Mononuclear cell (primary cell): ENCODE measurements at regions not wholly inside any gene's neighbourhood (a gene's known extent, or its start where the extent isn't known, plus 50 kb on each side); places are given as distances from the start of the nearest gene placed in this dataset.

Experiments
- H3K27me3 ChIP-seq: 2 replicates; pipeline ENCODE4 v1.6.0; 2011; ENCODE audit warnings: low read length, control low read depth; ENCODE audit not compliant: insufficient read depth
- H3K4me1 ChIP-seq: 2 replicates; pipeline ENCODE4 v1.5.1; 2011; ENCODE audit warnings: mild to moderate bottlenecking, low read length, control low read depth; ENCODE audit not compliant: insufficient read depth
- H3K4me3 ChIP-seq: 2 replicates; pipeline ENCODE4 v1.5.1; 2011; ENCODE audit warnings: mild to moderate bottlenecking, low read length, moderate library complexity
- H3K9me3 ChIP-seq: 2 replicates; pipeline ENCODE4 v1.5.1; 2011; ENCODE audit warnings: low read depth, mild to moderate bottlenecking, control low read depth, low read length

GRCh38 chr18:40782453-40783130, 1172.4 kb upstream of the PIK3C3 start:
- Histone ChIP-seq H3K4me3 (no peak overlapping the region), H3K27me3 (no peaks in the 10 kb centered on the region), H3K4me1 (no peaks in the 10 kb centered on the region), H3K9me3 (peaks cover 8% of the 10 kb centered on the region)

GRCh38 chr18:40769786-40770185, 1185.2 kb upstream of the PIK3C3 start:
- no peaks in the 10 kb centered on the region for H3K9me3 ChIP-seq
- no peaks in the 10 kb centered on the region for H3K4me1 ChIP-seq

GRCh38 chr18:40760251-40760650, 1194.8 kb upstream of the PIK3C3 start:
- Histone ChIP-seq H3K27me3 (no peaks in the 10 kb centered on the region), H3K4me3 (no peak overlapping the region), H3K4me1 (no peaks in the 10 kb centered on the region), H3K9me3 (no peaks in the 10 kb centered on the region)

More at GRCh38 chr18:40769786-40770185, 1185.2 kb upstream of the PIK3C3 start:
- Histone ChIP-seq H3K4me3 (no peak overlapping the region), H3K27me3 (no peaks in the 10 kb centered on the region)

GRCh38 chr18:40754477-40754876, 1200.6 kb upstream of the PIK3C3 start:
- Histone ChIP-seq H3K27me3 (no peaks in the 10 kb centered on the region), H3K4me1 (no peaks in the 10 kb centered on the region), H3K9me3 (no peaks in the 10 kb centered on the region), H3K4me3 (no peak overlapping the region)

- no peak overlapping the region for H3K4me3 ChIP-seq
- no peaks in the 10 kb centered on the region for H3K4me1 ChIP-seq
- H3K9me3 ChIP-seq: no peaks in the 10 kb centered on the region
- H3K27me3 ChIP-seq: no peaks in the 10 kb centered on the region
Measured at GRCh38 chr18:40752316-40752715, 1202.7 kb upstream of the PIK3C3 start.

- H3K27me3 ChIP-seq: no peaks in the 10 kb centered on the region
Measured at GRCh38 chr18:40751186-40751585, 1203.8 kb upstream of the PIK3C3 start.

GRCh38 chr18:40739029-40739428, 1216.0 kb upstream of the PIK3C3 start:
- Histone ChIP-seq H3K4me1 (no peaks in the 10 kb centered on the region), H3K9me3 (no peaks in the 10 kb centered on the region), H3K27me3 (no peaks in the 10 kb centered on the region), H3K4me3 (no peak overlapping the region)

More at GRCh38 chr18:40751186-40751585, 1203.8 kb upstream of the PIK3C3 start:
- Histone ChIP-seq H3K4me1 (no peaks in the 10 kb centered on the region), H3K9me3 (no peaks in the 10 kb centered on the region), H3K4me3 (no peak overlapping the region)

- Histone ChIP-seq H3K4me1 (no peaks in the 10 kb centered on the region), H3K9me3 (no peaks in the 10 kb centered on the region), H3K4me3 (no peak overlapping the region), H3K27me3 (no peaks in the 10 kb centered on the region)
Measured at GRCh38 chr18:40738321-40738880, 1216.6 kb upstream of the PIK3C3 start.

- Histone ChIP-seq H3K9me3 (no peaks in the 10 kb centered on the region), H3K4me3 (no peak overlapping the region), H3K27me3 (no peaks in the 10 kb centered on the region), H3K4me1 (no peaks in the 10 kb centered on the region)
Measured at GRCh38 chr18:40708726-40709125, 1246.3 kb upstream of the PIK3C3 start.

GRCh38 chr18:40707797-40708196, 1247.2 kb upstream of the PIK3C3 start:
- Histone ChIP-seq H3K9me3 (no peaks in the 10 kb centered on the region), H3K4me3 (no peak overlapping the region), H3K4me1 (no peaks in the 10 kb centered on the region), H3K27me3 (no peaks in the 10 kb centered on the region)

GRCh38 chr18:40698129-40698528, 1256.9 kb upstream of the PIK3C3 start:
- no peaks in the 10 kb centered on the region for H3K27me3 ChIP-seq
- H3K4me1 ChIP-seq: no peaks in the 10 kb centered on the region
- no peak overlapping the region for H3K4me3 ChIP-seq
- no peaks in the 10 kb centered on the region for H3K9me3 ChIP-seq

- Histone ChIP-seq H3K9me3 (no peaks in the 10 kb centered on the region), H3K4me1 (no peaks in the 10 kb centered on the region), H3K4me3 (no peak overlapping the region), H3K27me3 (no peaks in the 10 kb centered on the region)
Measured at GRCh38 chr18:40695526-40695925, 1259.5 kb upstream of the PIK3C3 start.

GRCh38 chr18:40692871-40693270, 1262.2 kb upstream of the PIK3C3 start:
- no peaks in the 10 kb centered on the region for H3K27me3 ChIP-seq
- H3K9me3 ChIP-seq: no peaks in the 10 kb centered on the region
- H3K4me1 ChIP-seq: no peaks in the 10 kb centered on the region
- H3K4me3 ChIP-seq: no peak overlapping the region

GRCh38 chr18:40690062-40690461, 1265.0 kb upstream of the PIK3C3 start:
- no peaks in the 10 kb centered on the region for H3K4me1 ChIP-seq
- H3K9me3 ChIP-seq: no peaks in the 10 kb centered on the region
- H3K4me3 ChIP-seq: no peak overlapping the region
- no peaks in the 10 kb centered on the region for H3K27me3 ChIP-seq

- Histone ChIP-seq H3K27me3 (no peaks in the 10 kb centered on the region), H3K4me1 (no peaks in the 10 kb centered on the region), H3K9me3 (no peaks in the 10 kb centered on the region), H3K4me3 (no peak overlapping the region)
Measured at GRCh38 chr18:40687399-40687798, 1267.6 kb upstream of the PIK3C3 start.

- no peak overlapping the region for H3K4me3 ChIP-seq
- no peaks in the 10 kb centered on the region for H3K9me3 ChIP-seq
Measured at GRCh38 chr18:40686836-40687235, 1268.2 kb upstream of the PIK3C3 start.

More at GRCh38 chr18:40686836-40687235, 1268.2 kb upstream of the PIK3C3 start:
- Histone ChIP-seq H3K27me3 (no peaks in the 10 kb centered on the region), H3K4me1 (no peaks in the 10 kb centered on the region)
